RWPE1 (cell line): ENCODE measurements at regions not wholly inside any gene's neighbourhood (a gene's known extent, or its start where the extent isn't known, plus 50 kb on each side); places are given as distances from the start of the nearest gene placed in this dataset.

Source experiments
- CTCF ChIA-PET: fragments of 350-600 bp; sonication (Branson Sonifier 250); formaldehyde crosslinking; extraction: SDS; loops from one replicate; lab custom pipeline; 2021; lab: Yijun Ruan, JAX
- POLR2A ChIA-PET: fragments of 400-600 bp; formaldehyde crosslinking; extraction: SDS; loops from one replicate; lab custom pipeline; 2020; ENCODE audit warnings: antibody characterized with exemption; ENCODE audit not compliant: low non-redundant PET; lab: Yijun Ruan, JAX
- DNase-seq: peaks from one replicate; pipeline ENCODE4 v3.0.0; 2012; ENCODE audit warnings: low spot score
- H3K27ac ChIP-seq: fragments of 450-650 bp; 2 replicates; pipeline ENCODE4 v1.5.1; 2017
- CTCF ChIP-seq: fragments of 450-650 bp; conservative IDR thresholded peaks from 2 replicates; pipeline ENCODE4 v1.5.1; 2017; ENCODE audit warnings: low read depth, mild to moderate bottlenecking

- TF ChIP-seq CTCF, result no peak
- H3K27ac ChIP-seq, result peak overlapping the region; percentile 98
- ChIA-PET CTCF (interaction anchor here (0.5 to 2.0 kb wide), 6 partner anchors 15 to 125 kb away, joined by 3 to 9 read pairs (median 5); no protein-coding TSS in a partner anchor), POLR2A (no interaction called here)
- peak; percentile 59 for DNase-seq
Observed at GRCh38 chr17:72587773-72588511, 467.1 kb downstream of the SOX9 start.

GRCh38 chr17:72588561-72588960, 467.7 kb downstream of the SOX9 start:
- DNase-seq, result no peak
- ChIA-PET POLR2A (no interaction called here), CTCF (interaction anchor here (0.6 to 2.0 kb wide), 5 partner anchors 15 to 109 kb away, joined by 3 to 9 read pairs (median 7); no protein-coding TSS in a partner anchor)
- H3K27ac ChIP-seq, result peak overlapping the region; percentile 98
- no peak for TF ChIP-seq CTCF

- TF ChIP-seq CTCF, result no peak
- DNase-seq, result peak; percentile 93
- H3K27ac ChIP-seq, result peak overlapping the region; percentile 98
- POLR2A ChIA-PET, result no interaction called here
- CTCF ChIA-PET, result interaction anchor here (0.6 to 2.0 kb wide), 4 partner anchors 14 to 108 kb away, joined by 3 to 9 read pairs (median 7); no protein-coding TSS in a partner anchor
Observed at GRCh38 chr17:72588961-72589360, 468.1 kb downstream of the SOX9 start.

GRCh38 chr17:72590382-72590781, 469.6 kb downstream of the SOX9 start:
- DNase-seq, result peak; percentile 61
- POLR2A ChIA-PET, result no interaction called here
- peak overlapping the region; percentile 98 for H3K27ac ChIP-seq
- CTCF ChIA-PET, result no interaction called here
- no peak for TF ChIP-seq CTCF

GRCh38 chr17:72590882-72591281, 470.1 kb downstream of the SOX9 start:
- ChIA-PET CTCF (interaction anchor here (0.6 to 1.8 kb wide), 3 partner anchors 10 to 573 kb away, joined by 3 to 10 read pairs (median 4); no protein-coding TSS in a partner anchor), POLR2A (no interaction called here)
- H3K27ac ChIP-seq, result peak overlapping the region; percentile 98
- no peak for DNase-seq
- no peak for TF ChIP-seq CTCF

GRCh38 chr17:72591289-72592241, 470.7 kb downstream of the SOX9 start:
- TF ChIP-seq CTCF, result no peak
- no peak for DNase-seq
- ChIA-PET POLR2A (interaction anchor here (1.2 kb wide), 1 partner anchor 92 kb away, joined by 4 read pairs; no protein-coding TSS in a partner anchor), CTCF (interaction anchor here (0.5 to 1.8 kb wide), 6 partner anchors 11 to 599 kb away, joined by 3 to 10 read pairs (median 4); no protein-coding TSS in a partner anchor)
- H3K27ac ChIP-seq, result peak overlapping the region; percentile 98
